Subcutaneous abdominal adipose tissue (tissue), 5 donors: ENCODE measurements at regions not wholly inside any gene's neighbourhood (a gene's known extent, or its start where the extent isn't known, plus 50 kb on each side); places are given as distances from the start of the nearest gene placed in this dataset.

Source experiments
- H3K27ac ChIP-seq: one replicate; pipeline ENCODE4 v1.7.0; 2013; ENCODE audit warnings: low read depth, mild to moderate bottlenecking, inconsistent platforms, low read length, moderate library complexity
- H3K27me3 ChIP-seq, 5 donors: one replicate each; pipeline ENCODE4 v1.7.0; 2013; ENCODE audit warnings: low read length in 5 of 5, inconsistent platforms in 1 of 5; ENCODE audit not compliant: control insufficient read depth in 5 of 5, insufficient read depth in 4 of 5
- H3K36me3 ChIP-seq, 5 donors: one replicate each; pipeline ENCODE4 v1.7.0; 2013; ENCODE audit warnings: low read length in 5 of 5; ENCODE audit not compliant: control insufficient read depth in 5 of 5, insufficient read depth in 5 of 5
- H3K4me1 ChIP-seq, 5 donors: one replicate each; pipeline ENCODE4 v1.7.0; 2013; ENCODE audit warnings: low read length in 5 of 5, mild to moderate bottlenecking in 3 of 5, moderate library complexity in 1 of 5; ENCODE audit not compliant: control insufficient read depth in 5 of 5, insufficient read depth in 5 of 5
- H3K4me3 ChIP-seq, 5 donors: one replicate each; pipeline ENCODE4 v1.7.0; 2013; ENCODE audit warnings: low read length in 5 of 5, low read depth in 1 of 5
- H3K9ac ChIP-seq, 5 donors: one replicate each; pipeline ENCODE4 v1.7.0; 2013; ENCODE audit warnings: low read length in 5 of 5, mild to moderate bottlenecking in 4 of 5, moderate library complexity in 3 of 5
- H3K9me3 ChIP-seq, 5 donors: one replicate each; pipeline ENCODE4 v1.7.0; 2013; ENCODE audit warnings: low read length in 5 of 5; ENCODE audit not compliant: control insufficient read depth in 5 of 5
- donor health status: healthy.
- donor health status: healthy.
- donor health status: healthy.
- donor health status: healthy.
- donor health status: healthy.

- Histone ChIP-seq H3K27me3 (no peaks in the 10 kb centered on the region), H3K27ac (no peak overlapping the region), H3K9ac (no peak overlapping the region), H3K4me1 (no peaks in the 10 kb centered on the region), H3K9me3 (no peaks in the 10 kb centered on the region), H3K4me3 (no peak overlapping the region), H3K36me3 (no peaks in the 10 kb centered on the region)
Observed at GRCh38 chr1:214895011-214895600, 187.4 kb upstream of the KCNK2 start.

- Histone ChIP-seq H3K27ac (no peak overlapping the region), H3K36me3 (no peaks in the 10 kb centered on the region), H3K4me1 (no peaks in the 10 kb centered on the region), H3K27me3 (no peaks in the 10 kb centered on the region), H3K4me3 (no peak overlapping the region), H3K9ac (no peak overlapping the region), H3K9me3 (no peaks in the 10 kb centered on the region)
Observed at GRCh38 chr1:214896921-214897320, 185.6 kb upstream of the KCNK2 start.

- H3K36me3 ChIP-seq, result no peaks in the 10 kb centered on the region
- no peak overlapping the region for H3K27ac ChIP-seq
- H3K27me3 ChIP-seq, result no peaks in the 10 kb centered on the region
- no peaks in the 10 kb centered on the region for H3K9me3 ChIP-seq
- H3K4me1 ChIP-seq, result no peaks in the 10 kb centered on the region
- no peak overlapping the region for H3K9ac ChIP-seq
- H3K4me3 ChIP-seq, result no peak overlapping the region
Observed at GRCh38 chr1:214897581-214897980, 185.0 kb upstream of the KCNK2 start.

GRCh38 chr1:214898161-214898560 lies 184.4 kb upstream of the KCNK2 start:
- no peaks in the 10 kb centered on the region for H3K36me3 ChIP-seq

GRCh38 chr1:214898718-214899117 lies 183.8 kb upstream of the KCNK2 start:
- Histone ChIP-seq H3K27ac (no peak overlapping the region), H3K27me3 (no peaks in the 10 kb centered on the region), H3K9me3 (no peaks in the 10 kb centered on the region), H3K36me3 (no peaks in the 10 kb centered on the region), H3K9ac (no peak overlapping the region), H3K4me3 (no peak overlapping the region), H3K4me1 (no peaks in the 10 kb centered on the region)

More at GRCh38 chr1:214898161-214898560, 184.4 kb upstream of the KCNK2 start:
- no peaks in the 10 kb centered on the region for H3K4me1 ChIP-seq
- no peak overlapping the region for H3K4me3 ChIP-seq
- H3K9me3 ChIP-seq, result no peaks in the 10 kb centered on the region
- no peaks in the 10 kb centered on the region for H3K27me3 ChIP-seq
- H3K9ac ChIP-seq, result no peak overlapping the region
- H3K27ac ChIP-seq, result no peak overlapping the region

GRCh38 chr1:214899908-214900460 lies 182.6 kb upstream of the KCNK2 start:
- Histone ChIP-seq H3K4me1 (no peaks in the 10 kb centered on the region), H3K27ac (no peak overlapping the region), H3K9ac (no peak overlapping the region), H3K4me3 (no peak overlapping the region), H3K36me3 (no peaks in the 10 kb centered on the region), H3K9me3 (no peaks in the 10 kb centered on the region), H3K27me3 (no peaks in the 10 kb centered on the region)

GRCh38 chr1:214900590-214900989 lies 181.9 kb upstream of the KCNK2 start:
- Histone ChIP-seq H3K36me3 (no peaks in the 10 kb centered on the region), H3K27me3 (no peaks in the 10 kb centered on the region), H3K9ac (no peak overlapping the region), H3K9me3 (no peaks in the 10 kb centered on the region), H3K4me3 (no peak overlapping the region), H3K27ac (no peak overlapping the region), H3K4me1 (no peaks in the 10 kb centered on the region)

- H3K36me3 ChIP-seq, result no peaks in the 10 kb centered on the region
- H3K9ac ChIP-seq, result no peak overlapping the region
- H3K27ac ChIP-seq, result no peak overlapping the region
- H3K4me1 ChIP-seq, result no peaks in the 10 kb centered on the region
- H3K9me3 ChIP-seq, result no peaks in the 10 kb centered on the region
- no peak overlapping the region for H3K4me3 ChIP-seq
- H3K27me3 ChIP-seq, result no peaks in the 10 kb centered on the region
Observed at GRCh38 chr1:214901718-214902117, 180.8 kb upstream of the KCNK2 start.

- Histone ChIP-seq H3K36me3 (no peaks in the 10 kb centered on the region), H3K4me1 (no peaks in the 10 kb centered on the region), H3K9me3 (no peaks in the 10 kb centered on the region), H3K4me3 (no peak overlapping the region), H3K27ac (no peak overlapping the region), H3K27me3 (no peaks in the 10 kb centered on the region), H3K9ac (no peak overlapping the region)
Observed at GRCh38 chr1:214902636-214903320, 179.8 kb upstream of the KCNK2 start.

- H3K9me3 ChIP-seq, result no peaks in the 10 kb centered on the region
- H3K27me3 ChIP-seq, result no peaks in the 10 kb centered on the region
- H3K4me1 ChIP-seq, result no peaks in the 10 kb centered on the region
- H3K4me3 ChIP-seq, result no peak overlapping the region
- no peak overlapping the region for H3K27ac ChIP-seq
- no peaks in the 10 kb centered on the region for H3K36me3 ChIP-seq
- no peak overlapping the region for H3K9ac ChIP-seq
Observed at GRCh38 chr1:214912127-214912526, 170.4 kb upstream of the KCNK2 start.
